ENCODE measurements at regions not wholly inside any gene's neighbourhood (a gene's known extent, or its start where the extent isn't known, plus 50 kb on each side); places are given as distances from the start of the nearest gene placed in this dataset.

DNA sequence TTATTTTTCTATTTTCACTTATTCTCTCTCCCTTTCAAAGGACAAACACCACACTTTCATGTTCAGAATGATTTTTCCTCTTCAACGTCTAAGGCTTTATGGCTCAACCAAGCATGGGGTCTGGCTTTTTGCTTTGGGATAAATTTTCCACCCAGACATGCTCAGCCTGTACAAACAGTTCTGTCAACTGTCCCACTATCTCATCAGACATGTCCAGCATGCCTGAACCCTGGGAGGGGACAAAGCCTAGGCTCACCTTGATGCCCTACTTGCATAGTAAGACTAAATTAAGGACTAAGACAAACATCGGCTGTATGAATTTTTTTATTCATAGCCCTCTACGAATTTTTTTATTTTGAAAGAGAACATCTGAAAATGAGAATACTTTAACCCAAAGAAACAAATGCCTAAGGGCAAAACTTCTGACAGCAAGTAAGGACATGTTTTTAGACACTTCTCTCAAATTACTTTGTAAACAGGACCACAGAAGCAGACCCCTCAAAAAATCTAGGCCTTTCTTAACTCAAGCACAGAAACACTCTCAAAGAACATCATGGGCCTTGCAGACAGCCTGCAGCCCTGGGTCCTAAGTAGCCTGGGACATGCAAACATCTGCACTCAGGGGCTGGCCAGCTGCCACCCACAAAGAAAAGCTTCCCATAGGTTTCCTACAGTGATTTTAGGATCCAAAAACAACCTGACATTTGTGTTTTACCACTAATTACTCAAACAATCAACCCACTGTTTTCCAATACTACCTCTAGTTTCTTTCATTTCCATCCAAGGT is 72.3 kb upstream of the PALMD start:
- no peak for DNase-seq (ENCODE audit: low spot score)

GRCh38 chr1:99577313-99577712 is 68.6 kb upstream of the PALMD start:
- DNase-seq (ENCODE audit: low spot score), result no peak

DNA sequence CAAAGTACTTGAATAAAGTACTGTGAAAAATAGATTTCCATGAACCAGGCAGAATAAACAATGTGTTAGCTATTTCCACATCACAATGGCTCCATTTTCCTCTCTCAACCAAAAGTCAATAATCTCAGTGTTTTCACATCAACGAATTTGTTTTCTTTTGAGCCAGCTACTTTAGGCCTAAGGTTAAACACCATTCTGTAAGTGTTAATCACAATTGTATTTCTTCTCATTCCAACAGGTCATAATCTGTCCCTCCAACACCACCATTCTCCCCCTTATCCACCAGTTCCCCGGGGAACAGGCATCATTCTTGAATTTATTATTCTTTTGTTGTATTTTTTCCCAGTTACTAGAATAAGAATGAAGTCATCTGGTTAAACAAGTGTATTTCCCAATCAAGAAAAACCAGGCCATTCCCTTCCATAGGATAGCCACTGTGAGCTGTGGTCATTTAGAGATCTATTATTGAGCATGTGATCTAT is 66.2 kb upstream of the PALMD start:
- DNase-seq (ENCODE audit: low spot score), result no peak

DNA sequence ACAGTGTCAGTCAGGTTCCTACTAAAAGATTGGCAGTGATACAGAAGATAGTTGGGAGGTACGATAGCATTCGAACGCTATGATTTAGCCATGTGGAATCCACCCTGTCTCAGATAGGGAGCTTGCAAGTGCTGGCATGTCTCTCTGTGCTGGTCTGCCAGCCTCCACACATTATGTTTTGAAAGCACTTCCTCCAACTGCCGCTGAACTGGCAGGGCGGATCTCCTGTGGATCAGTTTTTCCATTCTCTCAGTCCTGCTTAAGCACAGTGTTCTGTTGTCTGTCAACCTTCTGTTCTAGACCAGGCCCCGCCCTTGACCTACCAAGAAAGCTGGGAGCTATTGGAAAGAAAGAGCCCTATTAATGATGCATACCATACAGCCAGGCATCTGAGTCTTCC is 65.5 kb upstream of the PALMD start:
- DNase-seq (ENCODE audit: low spot score), result no peak

- no peak for DNase-seq (ENCODE audit: low spot score)
Measured at GRCh38 chr1:99587008-99587407, 58.9 kb upstream of the PALMD start.

GRCh38 chr1:99589186-99589636 is 56.7 kb upstream of the PALMD start:
- no peak for DNase-seq (ENCODE audit: low spot score)

- no peak for DNase-seq (ENCODE audit: low spot score)
Measured at GRCh38 chr1:99590578-99591209, 55.2 kb upstream of the PALMD start.

GRCh38 chr1:99591886-99592285 is 54.0 kb upstream of the PALMD start:
- no peak for DNase-seq (ENCODE audit: low spot score)

DNA sequence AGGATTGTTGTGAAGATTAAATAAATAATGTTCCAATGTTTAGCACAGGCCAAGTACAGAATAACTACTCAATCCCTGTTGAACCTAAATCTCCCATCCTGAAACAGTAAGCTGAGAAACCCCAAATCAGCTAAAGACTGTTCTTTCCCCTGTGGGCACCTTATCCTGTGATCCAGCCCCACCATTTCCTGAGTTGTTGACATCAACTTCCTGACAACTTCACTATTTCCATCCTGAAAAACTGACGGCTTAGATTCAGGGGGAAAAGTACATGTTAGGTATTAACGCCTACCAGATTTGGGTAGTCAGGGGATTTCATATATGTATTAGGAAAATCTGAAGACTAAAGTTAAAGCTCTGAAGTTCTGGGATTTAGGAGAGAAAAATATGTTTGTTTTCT is 51.7 kb upstream of the PALMD start:
- DNase-seq (ENCODE audit: low spot score), result no peak

- DNase-seq (ENCODE audit: low spot score), result no peak
Measured at GRCh38 chr1:99595041-99595440, 50.9 kb upstream of the PALMD start.

GRCh38 chr1:99595441-99595840 is 50.5 kb upstream of the PALMD start:
- DNase-seq (ENCODE audit: low spot score), result no peak

Data from CD4-positive, alpha-beta T cell treated with Interleukin-2 at 100 ng/mL for 4 hours (primary cell).